Peyer's patch (tissue), 4 donors: ENCODE measurements at regions not wholly inside any gene's neighbourhood (a gene's known extent, or its start where the extent isn't known, plus 50 kb on each side); places are given as distances from the start of the nearest gene placed in this dataset.

ENCODE experiments used
- CTCF ChIP-seq, 6 experiments: fragments of 450-650 bp in 4 of 6; fragments of 200-600 bp in 2 of 6; sonication (generic) in 1 of 6; IDR thresholded peaks; one replicate each; pipeline ENCODE4 v1.5.1; 2017 to 2019; ENCODE audit warnings: antibody characterized with exemption in 6 of 6, mild to moderate bottlenecking in 3 of 6, moderate library complexity in 1 of 6
- POLR2A ChIP-seq, 2 donors: fragments of 450-650 bp; IDR thresholded peaks; one replicate each; pipeline ENCODE4 v1.5.1; 2017; ENCODE audit warnings: antibody characterized with exemption in 2 of 2, mild to moderate bottlenecking in 2 of 2, moderate library complexity in 2 of 2

GRCh38 chr18:8516371-8517250, 92.6 kb upstream of the RAB12 start:
- no peak for TF ChIP-seq CTCF (IDR thresholded peaks at IDR 0.05)
- TF ChIP-seq POLR2A (IDR thresholded peaks at IDR 0.05), result no peak
